ENCODE measurements at regions not wholly inside any gene's neighbourhood (a gene's known extent, or its start where the extent isn't known, plus 50 kb on each side); places are given as distances from the start of the nearest gene placed in this dataset.

GRCh38 chr18:27667064-27667463 is 482.0 kb upstream of the CHST9 start:
- TF ChIP-seq CTCF (IDR thresholded peaks at IDR 0.05; ENCODE audit: control insufficient read depth, insufficient read depth, low read depth, low read length, missing control alignments), result no peak
- H3K4me3 ChIP-seq (ENCODE audit: control insufficient read depth, low read depth, low read length), result no peak overlapping the region
- DNase-seq (ENCODE audit: low read depth), result no peak

- no peak overlapping the region for H3K4me3 ChIP-seq (ENCODE audit: control insufficient read depth, low read depth, low read length)
- no peak for TF ChIP-seq CTCF (IDR thresholded peaks at IDR 0.05; ENCODE audit: control insufficient read depth, insufficient read depth, low read depth, low read length, missing control alignments)
- no peak for DNase-seq (ENCODE audit: low read depth)
Measured at GRCh38 chr18:27666016-27666415, 480.9 kb upstream of the CHST9 start.

GRCh38 chr18:27665264-27665799 is 480.2 kb upstream of the CHST9 start:
- H3K4me3 ChIP-seq (ENCODE audit: control insufficient read depth, low read depth, low read length), result no peak overlapping the region
- TF ChIP-seq CTCF (IDR thresholded peaks at IDR 0.05; ENCODE audit: control insufficient read depth, insufficient read depth, low read depth, low read length, missing control alignments), result no peak
- no peak for DNase-seq (ENCODE audit: low read depth)

- H3K4me3 ChIP-seq (ENCODE audit: control insufficient read depth, low read depth, low read length), result no peak overlapping the region
- TF ChIP-seq CTCF (IDR thresholded peaks at IDR 0.05; ENCODE audit: control insufficient read depth, insufficient read depth, low read depth, low read length, missing control alignments), result no peak
- no peak for DNase-seq (ENCODE audit: low read depth)
Measured at GRCh38 chr18:27662949-27663348, 477.8 kb upstream of the CHST9 start.

GRCh38 chr18:27662537-27662936 is 477.4 kb upstream of the CHST9 start:
- no peak overlapping the region for H3K4me3 ChIP-seq (ENCODE audit: control insufficient read depth, low read depth, low read length)
- no peak for TF ChIP-seq CTCF (IDR thresholded peaks at IDR 0.05; ENCODE audit: control insufficient read depth, insufficient read depth, low read depth, low read length, missing control alignments)
- DNase-seq (ENCODE audit: low read depth), result no peak

- no peak overlapping the region for H3K4me3 ChIP-seq (ENCODE audit: control insufficient read depth, low read depth, low read length)
- TF ChIP-seq CTCF (IDR thresholded peaks at IDR 0.05; ENCODE audit: control insufficient read depth, insufficient read depth, low read depth, low read length, missing control alignments), result no peak
- no peak for DNase-seq (ENCODE audit: low read depth)
Measured at GRCh38 chr18:27661320-27662018, 476.4 kb upstream of the CHST9 start.
